GM18502 (cell line): ENCODE measurements at regions not wholly inside any gene's neighbourhood (a gene's known extent, or its start where the extent isn't known, plus 50 kb on each side); places are given as distances from the start of the nearest gene placed in this dataset.

Experiments used
- ATAC-seq: cut with Tn5 transposase; IDR thresholded peaks from one replicate; pipeline ENCODE4 v1.9.1; 2021; ENCODE audit warnings: mild to moderate bottlenecking; ENCODE audit not compliant: unreplicated experiment, poor library complexity

GRCh38 chr4:96742332-96743014 is 902.6 kb downstream of the PDHA2 start:
- ATAC-seq: no peak

GRCh38 chr4:96744676-96745075 is 904.8 kb downstream of the PDHA2 start:
- ATAC-seq: no peak

GRCh38 chr4:96753216-96753615 is 913.3 kb downstream of the PDHA2 start:
- no peak for ATAC-seq

GRCh38 chr4:96755569-96756484 is 915.9 kb downstream of the PDHA2 start:
- no peak for ATAC-seq

GRCh38 chr4:96756584-96756983 is 916.7 kb downstream of the PDHA2 start:
- no peak for ATAC-seq

- ATAC-seq: no peak
Observed at GRCh38 chr4:96763546-96763945, 923.7 kb downstream of the PDHA2 start.

- ATAC-seq: no peak
Observed at GRCh38 chr4:96766359-96766758, 926.5 kb downstream of the PDHA2 start.

GRCh38 chr4:96767815-96768480 is 928.1 kb downstream of the PDHA2 start:
- ATAC-seq: no peak

- no peak for ATAC-seq
Observed at GRCh38 chr4:96775501-96775900, 935.6 kb downstream of the PDHA2 start.

GRCh38 chr4:96776920-96777527 is 937.1 kb downstream of the PDHA2 start:
- ATAC-seq: no peak

- no peak for ATAC-seq
Observed at GRCh38 chr4:96784336-96784735, 944.4 kb downstream of the PDHA2 start.

GRCh38 chr4:96786306-96786705 is 946.4 kb downstream of the PDHA2 start:
- no peak for ATAC-seq

- no peak for ATAC-seq
Observed at GRCh38 chr4:96787766-96788165, 947.9 kb downstream of the PDHA2 start.

GRCh38 chr4:96809563-96809962 is 969.7 kb downstream of the PDHA2 start:
- ATAC-seq: no peak

- ATAC-seq: no peak
Observed at GRCh38 chr4:96827086-96827485, 987.2 kb downstream of the PDHA2 start.

- no peak for ATAC-seq
Observed at GRCh38 chr4:96833831-96834230, 993.9 kb downstream of the PDHA2 start.

- no peak for ATAC-seq
Observed at GRCh38 chr4:96835991-96836390, 996.1 kb downstream of the PDHA2 start.

- no peak for ATAC-seq
Observed at GRCh38 chr4:96839441-96839840, 999.5 kb downstream of the PDHA2 start.

- no peak for ATAC-seq
Observed at GRCh38 chr4:96841801-96842200, 1001.9 kb downstream of the PDHA2 start.

GRCh38 chr4:96844858-96845490 is 1005.1 kb downstream of the PDHA2 start:
- no peak for ATAC-seq
